ENCODE measurements at regions not wholly inside any gene's neighbourhood (a gene's known extent, or its start where the extent isn't known, plus 50 kb on each side); places are given as distances from the start of the nearest gene placed in this dataset.

- TF ChIP-seq CTCF (IDR thresholded peaks at IDR 0.05): no peak
- TF ChIP-seq POLR2A (IDR thresholded peaks at IDR 0.05): no peak
Observed at GRCh38 chr3:148004331-148004730, 595.2 kb downstream of the ZIC1 start.
